HG03280 (cell line): ENCODE measurements at regions not wholly inside any gene's neighbourhood (a gene's known extent, or its start where the extent isn't known, plus 50 kb on each side); places are given as distances from the start of the nearest gene placed in this dataset.
"Not testable (repeated sequence)": the region's sequence is repeated elsewhere in the genome, so short reads cannot be mapped to it uniquely, and the experiment has no call there.

ENCODE experiments used
- ATAC-seq: cut with Tn5 transposase; IDR thresholded peaks from one replicate; pipeline ENCODE4 v1.9.1; 2021; ENCODE audit warnings: mild to moderate bottlenecking, moderate library complexity; ENCODE audit not compliant: unreplicated experiment

- ATAC-seq: not testable (repeated sequence)
Measured at GRCh38 chr9:66829853-66830252, 70.7 kb upstream of the ZNF658 start.

- not testable (repeated sequence) for ATAC-seq
Measured at GRCh38 chr9:66830777-66831497, 69.6 kb upstream of the ZNF658 start.

GRCh38 chr9:66832222-66832621 is 68.3 kb upstream of the ZNF658 start:
- not testable (repeated sequence) for ATAC-seq

- ATAC-seq: not testable (repeated sequence)
Measured at GRCh38 chr9:66837242-66837937, 63.1 kb upstream of the ZNF658 start.
